GM23338 (cell line): ENCODE measurements at regions not wholly inside any gene's neighbourhood (a gene's known extent, or its start where the extent isn't known, plus 50 kb on each side); places are given as distances from the start of the nearest gene placed in this dataset.

Source experiments
- ATAC-seq: fragments of 200-7000 bp; cut with Tn5 transposase; 3 replicates; pipeline ENCODE4 v1.9.1; 2020
- DNase-seq: peaks from one replicate; pipeline ENCODE4 v3.0.0-alpha.2; 2015; ENCODE audit warnings: low spot score
- H2AFZ ChIP-seq: fragments of 200-600 bp; sonication (generic); 2 replicates; pipeline ENCODE4 v1.8.0; 2016; ENCODE audit warnings: antibody characterized with exemption, mild to moderate bottlenecking, moderate library complexity
- H3F3A ChIP-seq: fragments of 200-600 bp; sonication (generic); replicated peaks from 2 replicates; pipeline ENCODE4 v1.8.0; 2017; ENCODE audit warnings: antibody characterized with exemption, mixed run types, low read depth
- H3K27ac ChIP-seq: fragments of 200-600 bp; sonication (generic); 2 replicates; pipeline ENCODE4 v1.6.1; 2016; ENCODE audit warnings: low read depth
- H3K27me3 ChIP-seq: fragments of 200-600 bp; sonication (generic); 2 replicates; pipeline ENCODE4 v1.8.0; 2016; ENCODE audit warnings: mild to moderate bottlenecking, mixed run types, moderate library complexity; ENCODE audit not compliant: insufficient read depth
- H3K36me3 ChIP-seq: fragments of 200-600 bp; sonication (generic); 2 replicates; pipeline ENCODE4 v1.8.0; 2016; ENCODE audit warnings: mild to moderate bottlenecking; ENCODE audit not compliant: insufficient read depth
- H3K4me1 ChIP-seq: fragments of 200-600 bp; sonication (generic); 2 replicates; pipeline ENCODE4 v1.8.0; 2016; ENCODE audit warnings: mild to moderate bottlenecking, moderate library complexity; ENCODE audit not compliant: insufficient read depth
- H3K4me2 ChIP-seq: fragments of 200-600 bp; sonication (generic); 2 replicates; pipeline ENCODE4 v1.7.1; 2017; ENCODE audit warnings: mixed run types
- H3K4me3 ChIP-seq: fragments of 200-600 bp; sonication (generic); 2 replicates; pipeline ENCODE4 v1.6.1; 2016; ENCODE audit warnings: mixed run types
- H3K79me2 ChIP-seq: fragments of 200-600 bp; sonication (generic); replicated peaks from 2 replicates; pipeline ENCODE4 v1.8.0; 2017; ENCODE audit warnings: mild to moderate bottlenecking; ENCODE audit not compliant: insufficient read depth
- H3K9me2 ChIP-seq: fragments of 200-600 bp; sonication (generic); 2 replicates; pipeline ENCODE4 v1.8.0; 2017; ENCODE audit not compliant: insufficient read depth
- H4K20me1 ChIP-seq: fragments of 200-600 bp; sonication (generic); replicated peaks from 2 replicates; pipeline ENCODE4 v1.8.0; 2017; ENCODE audit warnings: mild to moderate bottlenecking; ENCODE audit not compliant: insufficient read depth
- H3K27ac Mint-ChIP-seq: 2 replicates; pipeline ENCODE4 v1.8.0; 2020; ENCODE audit warnings: inconsistent platforms, mild to moderate bottlenecking, moderate library complexity, mixed read lengths
- H3K27me3 Mint-ChIP-seq: 3 replicates; pipeline ENCODE4 v1.8.0; 2022; ENCODE audit warnings: low read depth, mild to moderate bottlenecking, moderate library complexity, mixed read lengths, inconsistent platforms; ENCODE audit not compliant: insufficient read depth, poor library complexity
- H3K36me3 Mint-ChIP-seq: 3 replicates; pipeline ENCODE4 v1.8.0; 2021; ENCODE audit warnings: low read depth, mild to moderate bottlenecking, inconsistent platforms, moderate library complexity, mixed read lengths
- H3K4me1 Mint-ChIP-seq: 3 replicates; pipeline ENCODE4 v1.8.0; 2020; ENCODE audit warnings: mild to moderate bottlenecking, inconsistent platforms, mixed read lengths
- H3K4me3 Mint-ChIP-seq: 3 replicates; pipeline ENCODE4 v1.8.0; 2021; ENCODE audit warnings: moderate library complexity, mild to moderate bottlenecking, inconsistent platforms, mixed read lengths
- H3K9me3 Mint-ChIP-seq: 3 replicates; pipeline ENCODE4 v1.8.0; 2020; ENCODE audit warnings: moderate library complexity, mild to moderate bottlenecking, inconsistent platforms, mixed read lengths
- CREB1 ChIP-seq: fragments of 250-450 bp; sonication (Bioruptor Pico); IDR thresholded peaks from 2 replicates; pipeline ENCODE4 v1.5.0; 2020; ENCODE audit warnings: low read depth, mild to moderate bottlenecking, moderate library complexity
- ETS1 ChIP-seq: IDR thresholded peaks from 2 replicates; pipeline ENCODE4 v1.6.1; 2016; ENCODE audit warnings: antibody characterized with exemption
- EZH2 ChIP-seq: fragments of 200-600 bp; sonication (generic); IDR thresholded peaks from one replicate; pipeline ENCODE4 v1.8.0; 2017; ENCODE audit warnings: antibody characterized with exemption, mild to moderate bottlenecking, low read depth; ENCODE audit not compliant: unreplicated experiment
- EZH2phosphoT487 ChIP-seq: fragments of 200-600 bp; sonication (generic); IDR thresholded peaks from one replicate; pipeline ENCODE4 v1.8.1; 2018; ENCODE audit warnings: antibody characterized with exemption; ENCODE audit not compliant: unreplicated experiment
- JUNB ChIP-seq: IDR thresholded peaks from one replicate; pipeline ENCODE4 v1.6.1; 2016; ENCODE audit warnings: antibody characterized with exemption; ENCODE audit not compliant: unreplicated experiment
- NANOG ChIP-seq: IDR thresholded peaks from 2 replicates; pipeline ENCODE4 v1.6.1; 2016; ENCODE audit warnings: antibody characterized with exemption, borderline replicate concordance
- POLR2AphosphoS5 ChIP-seq: IDR thresholded peaks from 2 replicates; pipeline ENCODE4 v1.6.1; 2016; ENCODE audit warnings: antibody characterized with exemption, low read depth
- REST ChIP-seq: IDR thresholded peaks from one replicate; pipeline ENCODE4 v1.6.1; 2018; ENCODE audit warnings: antibody characterized with exemption; ENCODE audit not compliant: unreplicated experiment
- STAT1 ChIP-seq: IDR thresholded peaks from one replicate; pipeline ENCODE4 v1.6.1; 2016; ENCODE audit warnings: antibody characterized with exemption; ENCODE audit not compliant: unreplicated experiment
- ZNF114 ChIP-seq: fragments of 250-450 bp; sonication (Bioruptor Pico); IDR thresholded peaks from 2 replicates; pipeline ENCODE4 v1.5.0; 2020; ENCODE audit warnings: mild to moderate bottlenecking, moderate library complexity
- ZNF331 ChIP-seq: fragments of 250-450 bp; sonication (Bioruptor Pico); IDR thresholded peaks from 2 replicates; pipeline ENCODE4 v1.5.0; 2020; ENCODE audit warnings: low read depth, mild to moderate bottlenecking, moderate library complexity
- TF ChIP-seq, protein P1 (sequence below): fragments of 250-450 bp; sonication (Bioruptor Pico); IDR thresholded peaks from 2 replicates; pipeline ENCODE4 v1.5.0; 2020; ENCODE audit warnings: mild to moderate bottlenecking, moderate library complexity
- TF ChIP-seq, protein P2 (sequence below), 2 experiments: fragments of 200-600 bp in 1 of 2; sonication (generic) in 1 of 2; conservative IDR thresholded peaks; 2 replicates each; pipeline versions ENCODE4 v1.5.1 to v1.6.1; 2016 to 2017; ENCODE audit warnings: antibody characterized with exemption in 2 of 2, low read depth in 2 of 2, mild to moderate bottlenecking in 2 of 2, moderate library complexity in 1 of 2

- Mint-ChIP-seq H3K4me1 (no peaks in the 10 kb centered on the region; the same call in 2 of the 3 replicates), H3K27ac (no peak overlapping the region), H3K36me3 (no peaks in the 10 kb centered on the region), H3K4me3 (no peak overlapping the region), H3K27me3 (peaks cover 1% of the 10 kb centered on the region), H3K9me3 (no peaks in the 10 kb centered on the region)
- Histone ChIP-seq H3K4me3 (no peak overlapping the region), H3K36me3 (no peaks in the 10 kb centered on the region), H2AFZ (no peak overlapping the region), H3K4me1 (no peaks in the 10 kb centered on the region), H4K20me1 (no peaks in the 10 kb centered on the region), H3K4me2 (no peak overlapping the region), H3K27me3 (no peaks in the 10 kb centered on the region), H3F3A (no peaks in the 10 kb centered on the region), H3K79me2 (no peaks in the 10 kb centered on the region), H3K9me2 (peaks cover 11% of the 10 kb centered on the region), H3K27ac (no peak overlapping the region)
- no peak for DNase-seq
- no peak for ATAC-seq
- TF ChIP-seq REST (no peak), CREB1 (CRISPR knock-in tag) (no peak), POLR2AphosphoS5 (no peak), EZH2phosphoT487 (no peak), STAT1 (no peak), ETS1 (no peak), ZNF331 (CRISPR knock-in tag) (no peak), EZH2 (no peak), JUNB (no peak), NANOG (no peak), ZNF114 (no peak)
- TF ChIP-seq, protein P1, sequence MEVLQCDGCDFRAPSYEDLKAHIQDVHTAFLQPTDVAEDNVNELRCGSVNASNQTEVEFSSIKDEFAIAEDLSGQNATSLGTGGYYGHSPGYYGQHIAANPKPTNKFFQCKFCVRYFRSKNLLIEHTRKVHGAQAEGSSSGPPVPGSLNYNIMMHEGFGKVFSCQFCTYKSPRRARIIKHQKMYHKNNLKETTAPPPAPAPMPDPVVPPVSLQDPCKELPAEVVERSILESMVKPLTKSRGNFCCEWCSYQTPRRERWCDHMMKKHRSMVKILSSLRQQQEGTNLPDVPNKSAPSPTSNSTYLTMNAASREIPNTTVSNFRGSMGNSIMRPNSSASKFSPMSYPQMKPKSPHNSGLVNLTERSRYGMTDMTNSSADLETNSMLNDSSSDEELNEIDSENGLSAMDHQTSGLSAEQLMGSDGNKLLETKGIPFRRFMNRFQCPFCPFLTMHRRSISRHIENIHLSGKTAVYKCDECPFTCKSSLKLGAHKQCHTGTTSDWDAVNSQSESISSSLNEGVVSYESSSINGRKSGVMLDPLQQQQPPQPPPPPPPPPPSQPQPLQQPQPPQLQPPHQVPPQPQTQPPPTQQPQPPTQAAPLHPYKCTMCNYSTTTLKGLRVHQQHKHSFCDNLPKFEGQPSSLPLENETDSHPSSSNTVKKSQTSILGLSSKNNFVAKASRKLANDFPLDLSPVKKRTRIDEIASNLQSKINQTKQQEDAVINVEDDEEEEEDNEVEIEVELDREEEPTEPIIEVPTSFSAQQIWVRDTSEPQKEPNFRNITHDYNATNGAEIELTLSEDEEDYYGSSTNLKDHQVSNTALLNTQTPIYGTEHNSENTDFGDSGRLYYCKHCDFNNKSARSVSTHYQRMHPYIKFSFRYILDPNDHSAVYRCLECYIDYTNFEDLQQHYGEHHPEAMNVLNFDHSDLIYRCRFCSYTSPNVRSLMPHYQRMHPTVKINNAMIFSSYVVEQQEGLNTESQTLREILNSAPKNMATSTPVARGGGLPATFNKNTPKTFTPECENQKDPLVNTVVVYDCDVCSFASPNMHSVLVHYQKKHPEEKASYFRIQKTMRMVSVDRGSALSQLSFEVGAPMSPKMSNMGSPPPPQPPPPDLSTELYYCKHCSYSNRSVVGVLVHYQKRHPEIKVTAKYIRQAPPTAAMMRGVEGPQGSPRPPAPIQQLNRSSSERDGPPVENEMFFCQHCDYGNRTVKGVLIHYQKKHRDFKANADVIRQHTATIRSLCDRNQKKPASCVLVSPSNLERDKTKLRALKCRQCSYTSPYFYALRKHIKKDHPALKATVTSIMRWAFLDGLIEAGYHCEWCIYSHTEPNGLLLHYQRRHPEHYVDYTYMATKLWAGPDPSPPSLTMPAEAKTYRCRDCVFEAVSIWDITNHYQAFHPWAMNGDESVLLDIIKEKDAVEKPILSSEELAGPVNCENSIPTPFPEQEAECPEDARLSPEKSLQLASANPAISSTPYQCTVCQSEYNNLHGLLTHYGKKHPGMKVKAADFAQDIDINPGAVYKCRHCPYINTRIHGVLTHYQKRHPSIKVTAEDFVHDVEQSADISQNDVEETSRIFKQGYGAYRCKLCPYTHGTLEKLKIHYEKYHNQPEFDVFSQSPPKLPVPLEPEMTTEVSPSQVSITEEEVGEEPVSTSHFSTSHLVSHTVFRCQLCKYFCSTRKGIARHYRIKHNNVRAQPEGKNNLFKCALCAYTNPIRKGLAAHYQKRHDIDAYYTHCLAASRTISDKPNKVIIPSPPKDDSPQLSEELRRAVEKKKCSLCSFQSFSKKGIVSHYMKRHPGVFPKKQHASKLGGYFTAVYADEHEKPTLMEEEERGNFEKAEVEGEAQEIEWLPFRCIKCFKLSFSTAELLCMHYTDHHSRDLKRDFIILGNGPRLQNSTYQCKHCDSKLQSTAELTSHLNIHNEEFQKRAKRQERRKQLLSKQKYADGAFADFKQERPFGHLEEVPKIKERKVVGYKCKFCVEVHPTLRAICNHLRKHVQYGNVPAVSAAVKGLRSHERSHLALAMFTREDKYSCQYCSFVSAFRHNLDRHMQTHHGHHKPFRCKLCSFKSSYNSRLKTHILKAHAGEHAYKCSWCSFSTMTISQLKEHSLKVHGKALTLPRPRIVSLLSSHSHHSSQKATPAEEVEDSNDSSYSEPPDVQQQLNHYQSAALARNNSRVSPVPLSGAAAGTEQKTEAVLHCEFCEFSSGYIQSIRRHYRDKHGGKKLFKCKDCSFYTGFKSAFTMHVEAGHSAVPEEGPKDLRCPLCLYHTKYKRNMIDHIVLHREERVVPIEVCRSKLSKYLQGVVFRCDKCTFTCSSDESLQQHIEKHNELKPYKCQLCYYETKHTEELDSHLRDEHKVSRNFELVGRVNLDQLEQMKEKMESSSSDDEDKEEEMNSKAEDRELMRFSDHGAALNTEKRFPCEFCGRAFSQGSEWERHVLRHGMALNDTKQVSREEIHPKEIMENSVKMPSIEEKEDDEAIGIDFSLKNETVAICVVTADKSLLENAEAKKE (CRISPR knock-in tag) = no peak
- TF ChIP-seq, protein P2, sequence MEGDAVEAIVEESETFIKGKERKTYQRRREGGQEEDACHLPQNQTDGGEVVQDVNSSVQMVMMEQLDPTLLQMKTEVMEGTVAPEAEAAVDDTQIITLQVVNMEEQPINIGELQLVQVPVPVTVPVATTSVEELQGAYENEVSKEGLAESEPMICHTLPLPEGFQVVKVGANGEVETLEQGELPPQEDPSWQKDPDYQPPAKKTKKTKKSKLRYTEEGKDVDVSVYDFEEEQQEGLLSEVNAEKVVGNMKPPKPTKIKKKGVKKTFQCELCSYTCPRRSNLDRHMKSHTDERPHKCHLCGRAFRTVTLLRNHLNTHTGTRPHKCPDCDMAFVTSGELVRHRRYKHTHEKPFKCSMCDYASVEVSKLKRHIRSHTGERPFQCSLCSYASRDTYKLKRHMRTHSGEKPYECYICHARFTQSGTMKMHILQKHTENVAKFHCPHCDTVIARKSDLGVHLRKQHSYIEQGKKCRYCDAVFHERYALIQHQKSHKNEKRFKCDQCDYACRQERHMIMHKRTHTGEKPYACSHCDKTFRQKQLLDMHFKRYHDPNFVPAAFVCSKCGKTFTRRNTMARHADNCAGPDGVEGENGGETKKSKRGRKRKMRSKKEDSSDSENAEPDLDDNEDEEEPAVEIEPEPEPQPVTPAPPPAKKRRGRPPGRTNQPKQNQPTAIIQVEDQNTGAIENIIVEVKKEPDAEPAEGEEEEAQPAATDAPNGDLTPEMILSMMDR (conservative IDR thresholded peaks at IDR 0.05; ENCODE audit: low read depth in 2 of 2) = no peak
These were observed 357.0 kb upstream of the FANCL start for GRCh38 chr2:58598171-58598570.
